GM18858 (cell line): ENCODE measurements at regions not wholly inside any gene's neighbourhood (a gene's known extent, or its start where the extent isn't known, plus 50 kb on each side); places are given as distances from the start of the nearest gene placed in this dataset.
A peak's percentile ranks its signal among the peaks of the same experiment; 100 is the strongest.

ENCODE experiments used
- ATAC-seq: cut with Tn5 transposase; IDR thresholded peaks from one replicate; pipeline ENCODE4 v1.9.1; 2021; ENCODE audit not compliant: unreplicated experiment

GRCh38 chr3:83729576-83729975 is 1229.2 kb upstream of the CADM2 start:
- ATAC-seq: no peak

GRCh38 chr3:83734656-83735055 is 1224.1 kb upstream of the CADM2 start:
- ATAC-seq: no peak

GRCh38 chr3:83738202-83738601 is 1220.6 kb upstream of the CADM2 start:
- no peak for ATAC-seq

- no peak for ATAC-seq
These were observed 1218.3 kb upstream of the CADM2 start for GRCh38 chr3:83740504-83740903.

GRCh38 chr3:83765956-83766355 is 1192.8 kb upstream of the CADM2 start:
- no peak for ATAC-seq

GRCh38 chr3:83769791-83770663 is 1188.8 kb upstream of the CADM2 start:
- ATAC-seq: no peak

- no peak for ATAC-seq
These were observed 1188.0 kb upstream of the CADM2 start for GRCh38 chr3:83770664-83771402.

GRCh38 chr3:83802801-83803200 is 1156.0 kb upstream of the CADM2 start:
- ATAC-seq: no peak

GRCh38 chr3:83807511-83807910 is 1151.3 kb upstream of the CADM2 start:
- no peak for ATAC-seq

GRCh38 chr3:83813176-83813575 is 1145.6 kb upstream of the CADM2 start:
- no peak for ATAC-seq

GRCh38 chr3:83816653-83817052 is 1142.1 kb upstream of the CADM2 start:
- ATAC-seq: no peak

- no peak for ATAC-seq
These were observed 1137.3 kb upstream of the CADM2 start for GRCh38 chr3:83821506-83821905.

- ATAC-seq: no peak
These were observed 1135.7 kb upstream of the CADM2 start for GRCh38 chr3:83823095-83823494.

- ATAC-seq: no peak
These were observed 1123.7 kb upstream of the CADM2 start for GRCh38 chr3:83835040-83835439.

- ATAC-seq: no peak
These were observed 1116.3 kb upstream of the CADM2 start for GRCh38 chr3:83842511-83842910.

GRCh38 chr3:83843716-83844115 is 1115.1 kb upstream of the CADM2 start:
- ATAC-seq: no peak

- no peak for ATAC-seq
These were observed 1109.6 kb upstream of the CADM2 start for GRCh38 chr3:83849106-83849730.

GRCh38 chr3:83863380-83863779 is 1095.4 kb upstream of the CADM2 start:
- no peak for ATAC-seq

- ATAC-seq: no peak
These were observed 1089.8 kb upstream of the CADM2 start for GRCh38 chr3:83868909-83869567.

- peak; percentile 64 for ATAC-seq
These were observed 1085.2 kb upstream of the CADM2 start for GRCh38 chr3:83873550-83873949.

- no peak for ATAC-seq
These were observed 1080.9 kb upstream of the CADM2 start for GRCh38 chr3:83877910-83878309.
